Keratinocyte (primary cell): ENCODE measurements at regions not wholly inside any gene's neighbourhood (a gene's known extent, or its start where the extent isn't known, plus 50 kb on each side); places are given as distances from the start of the nearest gene placed in this dataset.

ENCODE experiments used
- EZH2 ChIP-seq: IDR thresholded peaks from one replicate; pipeline ENCODE4 v1.6.1; 2012; ENCODE audit warnings: inconsistent platforms, mild to moderate bottlenecking, low read length, moderate library complexity
- TF ChIP-seq, protein P1 (sequence below), 3 experiments: IDR thresholded peaks in 1 of 3; conservative IDR thresholded peaks in 1 of 3; optimal IDR thresholded peaks in 1 of 3; 2 replicates in 2 of 3; 3 replicates in 1 of 3; pipeline versions ENCODE3 to v1.5.1; 2011; ENCODE audit warnings: low read length in 3 of 3, mild to moderate bottlenecking in 3 of 3, moderate library complexity in 2 of 3, control low read depth in 1 of 3, inconsistent platforms in 1 of 3; ENCODE audit not compliant: insufficient read depth in 2 of 3; ENCODE audit errors: extremely low read depth in 1 of 3

GRCh38 chr3:5314897-5315296, 127.4 kb downstream of the EDEM1 start:
- TF ChIP-seq EZH2 = no peak
- TF ChIP-seq, protein P1, sequence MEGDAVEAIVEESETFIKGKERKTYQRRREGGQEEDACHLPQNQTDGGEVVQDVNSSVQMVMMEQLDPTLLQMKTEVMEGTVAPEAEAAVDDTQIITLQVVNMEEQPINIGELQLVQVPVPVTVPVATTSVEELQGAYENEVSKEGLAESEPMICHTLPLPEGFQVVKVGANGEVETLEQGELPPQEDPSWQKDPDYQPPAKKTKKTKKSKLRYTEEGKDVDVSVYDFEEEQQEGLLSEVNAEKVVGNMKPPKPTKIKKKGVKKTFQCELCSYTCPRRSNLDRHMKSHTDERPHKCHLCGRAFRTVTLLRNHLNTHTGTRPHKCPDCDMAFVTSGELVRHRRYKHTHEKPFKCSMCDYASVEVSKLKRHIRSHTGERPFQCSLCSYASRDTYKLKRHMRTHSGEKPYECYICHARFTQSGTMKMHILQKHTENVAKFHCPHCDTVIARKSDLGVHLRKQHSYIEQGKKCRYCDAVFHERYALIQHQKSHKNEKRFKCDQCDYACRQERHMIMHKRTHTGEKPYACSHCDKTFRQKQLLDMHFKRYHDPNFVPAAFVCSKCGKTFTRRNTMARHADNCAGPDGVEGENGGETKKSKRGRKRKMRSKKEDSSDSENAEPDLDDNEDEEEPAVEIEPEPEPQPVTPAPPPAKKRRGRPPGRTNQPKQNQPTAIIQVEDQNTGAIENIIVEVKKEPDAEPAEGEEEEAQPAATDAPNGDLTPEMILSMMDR (optimal IDR thresholded peaks at IDR 0.05 in 1 of 3, IDR thresholded peaks at IDR 0.05 in 1 of 3, conservative IDR thresholded peaks at IDR 0.05 in 1 of 3; ENCODE audit: extremely low read depth in 1 of 3, insufficient read depth in 2 of 3, low read length in 3 of 3) = no peak
